HuH-7 (cell line): ENCODE measurements at regions not wholly inside any gene's neighbourhood (a gene's known extent, or its start where the extent isn't known, plus 50 kb on each side); places are given as distances from the start of the nearest gene placed in this dataset.

Experiments used
- DNase-seq: peaks from one replicate; pipeline ENCODE4 v3.0.0; 2011; ENCODE audit warnings: low spot score

DNA sequence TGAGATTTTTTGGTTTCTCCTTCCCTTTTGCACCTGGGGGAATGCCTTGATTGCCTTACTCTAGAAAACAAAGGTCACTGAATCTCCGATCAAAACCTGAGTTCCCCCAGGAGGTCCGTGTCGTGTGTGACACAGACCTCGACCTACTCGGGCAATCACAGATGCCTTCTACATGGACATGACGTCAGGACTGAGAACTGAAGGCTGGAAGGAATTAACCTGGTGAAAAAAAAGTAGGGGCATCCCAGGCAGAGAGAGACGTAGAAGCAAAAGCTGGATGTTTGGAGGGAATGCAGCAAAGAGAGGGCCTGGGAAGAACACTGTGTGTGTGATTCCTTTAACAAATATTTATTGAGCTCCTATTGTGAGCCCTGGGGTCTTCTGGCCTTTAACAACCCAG lies 178.0 kb downstream of the PRDM2 start:
- no peak for DNase-seq

DNA sequence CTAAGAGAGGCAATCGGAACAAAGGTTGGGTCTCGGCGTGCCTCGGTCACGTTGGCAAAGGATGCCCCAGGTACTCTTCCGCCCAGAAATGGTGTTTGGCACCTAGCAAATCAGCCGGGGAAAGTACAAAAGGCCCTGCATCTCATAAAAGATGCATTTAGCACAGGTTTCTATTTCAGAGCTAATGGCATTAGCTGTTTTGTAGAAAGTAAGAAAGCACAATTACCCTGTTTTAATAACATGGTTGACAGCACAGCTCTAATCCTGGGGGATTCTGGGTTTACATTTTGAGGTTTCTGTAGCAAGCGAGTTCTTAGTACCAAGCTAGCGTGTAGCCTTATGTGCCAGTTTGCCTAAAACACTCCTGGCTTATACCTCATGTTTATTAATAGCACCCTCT lies 178.5 kb downstream of the PRDM2 start:
- no peak for DNase-seq

DNA sequence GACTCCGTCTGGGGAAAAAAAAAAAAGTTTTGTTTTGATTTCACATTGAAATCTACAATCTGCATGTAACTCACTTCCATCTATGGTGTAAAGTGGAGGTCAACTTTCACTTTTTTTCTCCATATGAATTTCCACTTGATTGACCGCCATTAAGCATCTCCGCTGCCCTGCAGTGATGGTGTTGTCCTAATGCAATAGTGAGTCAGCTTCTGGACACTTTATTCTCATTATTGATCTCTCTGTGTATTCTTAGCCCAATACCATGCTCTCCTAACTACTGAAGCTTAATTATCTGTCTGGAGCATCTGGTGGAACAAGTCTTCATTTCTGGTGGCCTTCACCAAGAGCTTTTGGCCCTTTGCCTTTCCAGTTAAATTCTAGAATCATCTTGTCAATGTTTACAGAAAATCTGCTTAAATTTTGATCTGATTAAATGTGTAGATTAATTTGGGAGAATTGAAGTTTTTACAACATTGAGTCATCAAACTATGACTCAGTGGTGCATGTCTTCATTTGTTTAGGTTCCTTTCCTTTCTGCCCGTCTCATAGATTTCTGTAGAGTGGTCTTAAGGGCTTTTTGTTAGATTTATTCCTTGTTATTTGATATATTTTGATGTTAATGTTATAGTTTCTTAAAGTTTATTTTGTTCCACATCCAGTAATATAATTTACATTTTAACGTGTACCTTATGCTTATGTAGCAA lies 181.5 kb downstream of the PRDM2 start:
- no peak for DNase-seq

DNA sequence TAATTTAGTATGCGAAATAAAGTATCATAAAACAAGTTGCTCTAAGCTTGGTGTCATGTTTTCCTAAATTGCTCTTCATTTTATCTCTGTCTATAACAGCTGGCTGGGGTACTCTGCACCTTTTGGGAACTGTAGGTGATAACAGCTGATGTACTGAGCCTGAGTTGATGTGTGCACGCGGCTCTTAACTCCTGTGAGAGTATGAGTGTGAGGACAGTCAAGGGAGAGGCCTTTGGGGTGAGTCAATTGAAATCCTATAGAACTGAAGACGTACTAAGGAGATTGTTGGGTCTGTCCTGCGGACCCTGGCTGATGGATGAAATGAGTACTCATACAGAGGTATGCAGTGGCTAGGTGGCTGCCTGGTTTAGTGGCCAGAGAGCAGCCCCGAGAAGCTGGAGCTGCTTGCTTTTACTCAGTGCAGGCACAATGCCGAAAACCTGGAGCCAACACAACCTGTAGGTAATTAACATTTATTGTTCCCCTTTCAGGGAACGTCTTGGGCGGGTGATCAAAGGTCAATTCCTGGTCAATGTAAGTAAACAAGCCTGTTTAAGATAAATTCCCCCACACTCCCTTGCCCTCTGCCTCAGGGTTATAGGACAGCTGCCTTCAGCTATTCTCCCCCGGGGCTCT lies 188.5 kb downstream of the PRDM2 start:
- no peak for DNase-seq

DNA sequence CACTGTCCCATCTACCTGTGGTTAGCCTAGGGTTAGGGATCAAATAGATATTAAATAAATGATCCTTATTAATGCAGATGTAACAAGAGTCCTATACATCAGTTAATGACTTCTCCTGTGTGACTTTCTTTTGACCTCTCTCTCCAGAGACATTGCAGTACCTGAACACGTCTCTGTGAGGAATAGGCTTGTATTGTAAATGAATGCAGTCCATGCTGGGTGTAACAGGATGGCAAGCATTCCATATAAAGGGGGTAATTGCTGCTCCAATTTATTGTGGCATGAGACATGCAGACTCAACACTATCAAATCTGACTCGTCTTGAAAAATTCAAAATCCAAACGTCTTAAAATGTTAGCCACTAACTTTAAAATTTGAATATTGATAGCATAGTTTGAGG lies 189.5 kb downstream of the PRDM2 start:
- DNase-seq = no peak

DNA sequence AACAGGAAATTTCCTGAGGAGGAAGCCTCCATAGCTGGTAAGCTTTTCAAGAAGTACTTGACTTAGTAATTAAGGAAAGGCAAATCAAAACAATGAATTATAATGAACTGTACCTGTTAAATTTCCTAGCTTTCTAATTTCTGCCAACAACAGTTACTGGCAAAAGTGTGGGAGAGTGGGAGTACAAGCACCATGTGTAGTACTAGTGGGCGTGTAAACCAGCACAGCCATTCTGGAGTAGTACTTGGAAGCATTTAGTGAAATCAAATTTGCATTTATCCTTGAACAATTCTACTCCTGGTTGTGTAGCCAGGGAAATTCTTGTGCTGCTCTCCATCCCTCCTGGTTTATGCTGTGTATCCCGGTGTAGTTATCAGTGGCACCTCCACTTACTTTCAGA lies 190.8 kb downstream of the PRDM2 start:
- DNase-seq = no peak

DNA sequence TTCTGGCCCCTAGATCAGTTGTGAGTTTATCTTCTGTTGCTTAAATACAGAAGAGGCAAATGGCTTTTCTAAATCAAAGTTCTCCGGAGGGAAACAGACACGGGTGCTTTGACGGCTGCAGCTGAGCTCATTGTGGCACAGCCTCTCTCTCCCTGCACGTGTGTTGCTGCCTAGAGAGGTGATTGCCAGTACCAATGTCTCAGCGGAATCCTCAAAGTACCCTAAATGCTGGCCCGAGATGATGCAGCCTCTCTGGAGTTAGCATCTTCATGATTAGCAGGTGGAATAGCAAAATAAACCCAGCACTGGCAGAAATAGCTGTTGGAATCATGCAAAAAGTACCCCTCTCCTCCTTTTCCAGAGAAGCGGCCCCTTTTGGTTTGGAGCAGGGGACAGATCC lies 192.2 kb downstream of the PRDM2 start:
- DNase-seq = no peak

DNA sequence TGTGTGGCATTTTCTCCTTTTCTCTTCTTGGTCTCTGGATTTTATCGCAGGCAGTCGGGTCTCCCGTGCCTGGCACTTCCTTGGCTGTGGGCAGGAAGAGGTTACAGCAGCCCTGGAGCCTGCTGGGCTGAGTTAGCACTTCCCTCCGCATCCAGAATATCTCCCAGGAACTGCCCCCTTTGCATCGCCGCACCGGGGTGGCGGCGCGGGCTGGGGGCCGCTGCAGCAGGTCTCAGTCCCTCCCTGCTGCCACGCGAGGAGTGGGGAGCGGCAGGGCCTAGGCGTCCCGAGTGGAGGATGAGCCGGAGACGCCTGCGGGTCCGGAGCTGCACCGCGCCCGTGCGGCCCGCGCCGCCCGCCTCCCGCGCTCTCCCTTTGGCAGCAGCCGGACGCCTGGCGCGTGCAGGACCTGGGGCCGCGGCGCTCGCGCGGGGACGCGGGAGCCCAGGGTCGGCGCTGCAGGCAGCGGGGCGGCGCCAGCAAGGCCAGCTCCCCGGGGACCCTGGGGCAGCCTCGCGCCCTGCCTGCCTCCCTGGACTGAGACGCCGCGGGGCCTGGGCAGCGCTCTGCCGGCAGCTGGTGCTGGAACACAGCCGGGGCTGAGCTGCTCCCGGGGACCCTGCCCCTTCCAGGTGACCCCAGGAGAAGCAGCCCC lies 192.8 kb downstream of the PRDM2 start:
- no peak for DNase-seq

DNA sequence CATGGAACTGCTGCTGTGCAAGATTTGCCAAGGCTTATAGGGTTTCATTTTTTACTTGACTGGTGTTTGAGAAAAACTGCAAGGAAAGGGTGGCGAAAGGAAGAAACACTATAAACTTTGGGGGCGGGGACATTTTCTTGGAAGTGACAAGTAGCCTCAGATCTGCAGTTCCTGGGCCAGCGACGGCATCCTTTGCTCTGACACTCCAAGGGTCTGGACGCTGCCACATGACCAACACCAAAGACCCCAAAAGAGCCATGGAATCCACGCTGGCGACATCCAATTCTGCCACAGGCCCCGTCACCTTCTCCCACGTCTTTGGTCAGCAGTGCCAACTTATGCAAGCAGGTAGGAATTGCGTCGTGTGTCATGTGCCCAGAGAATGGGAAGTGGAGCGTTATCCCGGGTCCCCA lies 193.4 kb downstream of the PRDM2 start:
- no peak for DNase-seq

DNA sequence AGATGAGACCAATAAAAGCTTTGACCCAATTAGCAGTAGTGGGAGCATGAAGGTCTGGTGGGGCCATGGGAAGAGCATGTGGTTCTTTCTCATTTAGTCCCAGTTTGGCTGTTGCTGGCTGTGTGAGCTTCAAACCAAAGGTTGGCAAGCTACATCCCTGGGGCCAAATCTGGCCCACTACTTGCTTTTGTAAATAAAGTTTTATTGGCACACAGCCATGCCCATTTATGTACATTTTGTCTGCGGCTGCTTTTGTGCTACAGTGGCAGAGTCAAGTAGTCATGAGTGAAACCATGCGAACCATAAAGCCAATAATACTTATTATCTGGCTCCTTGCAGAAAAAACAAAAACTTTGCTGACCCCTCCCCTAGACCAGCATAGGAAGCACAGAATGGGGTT lies 196.9 kb downstream of the PRDM2 start:
- DNase-seq = no peak

DNA sequence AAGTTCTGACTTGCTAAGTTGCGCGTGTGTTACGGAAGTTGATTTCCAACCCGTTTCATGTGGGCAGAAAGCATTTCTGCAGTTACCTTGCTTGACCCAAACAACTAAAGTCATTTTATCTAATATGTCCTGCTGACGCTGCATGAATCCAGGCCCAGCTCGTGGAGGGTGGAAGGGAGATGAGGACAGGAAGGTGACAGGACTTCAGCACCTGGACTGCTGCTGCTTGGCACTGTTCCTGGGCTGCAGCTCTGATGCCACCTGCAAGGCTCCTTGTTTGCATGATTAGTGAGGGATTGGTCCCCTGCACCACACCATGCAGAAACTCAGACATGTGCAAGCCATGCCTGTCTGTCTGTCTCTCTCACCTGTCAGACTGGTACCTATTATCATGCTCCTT lies 198.4 kb downstream of the PRDM2 start:
- DNase-seq = no peak

DNA sequence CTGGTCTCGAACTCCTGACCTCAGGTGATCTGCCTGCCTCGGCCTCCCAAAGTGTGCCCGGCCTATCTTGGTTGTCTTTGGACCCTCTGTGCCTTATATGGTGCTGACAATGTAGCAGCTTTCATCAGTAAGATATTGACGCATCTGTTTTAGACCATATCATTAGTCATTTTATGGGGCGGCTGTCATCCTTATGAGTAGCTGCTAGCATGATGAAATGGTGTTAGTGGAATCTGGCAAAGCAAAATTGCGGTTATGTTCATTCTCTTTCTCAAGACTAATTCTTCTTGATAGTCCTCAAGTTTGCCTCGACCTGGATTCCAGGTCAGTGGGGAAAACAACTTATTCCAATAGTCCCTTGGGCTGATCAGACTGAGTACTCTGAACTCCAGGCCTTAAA lies 199.9 kb downstream of the PRDM2 start:
- no peak for DNase-seq

DNA sequence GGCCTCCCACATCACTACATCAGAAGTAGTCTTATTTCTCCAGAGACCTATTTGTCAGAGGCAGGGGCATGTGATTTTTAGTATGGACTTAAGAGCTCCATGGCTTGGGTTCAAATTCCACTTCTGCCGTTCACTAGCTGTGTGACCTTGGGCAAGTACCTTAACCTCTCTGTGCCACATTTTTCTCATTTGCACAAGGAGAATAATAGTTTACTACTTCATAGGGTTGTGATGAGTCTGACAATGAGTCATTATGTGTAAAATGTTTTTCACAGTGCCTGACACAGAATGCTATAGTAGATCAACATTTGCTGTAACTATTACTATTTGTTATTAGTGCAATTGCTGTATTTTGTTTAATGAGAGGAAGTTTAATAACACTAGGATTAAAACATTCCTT lies 200.6 kb downstream of the PRDM2 start:
- DNase-seq = no peak

DNA sequence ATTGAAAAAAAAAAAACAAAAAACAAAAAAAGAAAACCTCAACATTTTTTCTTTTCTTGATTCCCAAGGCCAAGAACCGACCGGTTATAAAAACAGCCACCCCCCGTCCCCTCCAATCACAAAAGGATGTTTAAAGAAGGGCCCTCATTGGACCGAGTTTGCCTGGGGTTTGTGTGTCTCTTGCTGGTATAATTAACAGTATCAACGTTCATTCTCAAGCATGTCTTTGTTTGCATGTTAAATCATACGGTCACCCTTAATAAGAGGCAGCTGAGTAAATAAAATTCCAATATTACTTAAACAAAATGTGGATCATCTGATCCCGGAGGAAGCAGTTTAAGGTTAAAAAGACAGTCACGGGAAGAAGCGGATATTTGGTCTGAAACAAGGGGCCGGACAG lies 201.1 kb downstream of the PRDM2 start:
- DNase-seq = no peak

DNA sequence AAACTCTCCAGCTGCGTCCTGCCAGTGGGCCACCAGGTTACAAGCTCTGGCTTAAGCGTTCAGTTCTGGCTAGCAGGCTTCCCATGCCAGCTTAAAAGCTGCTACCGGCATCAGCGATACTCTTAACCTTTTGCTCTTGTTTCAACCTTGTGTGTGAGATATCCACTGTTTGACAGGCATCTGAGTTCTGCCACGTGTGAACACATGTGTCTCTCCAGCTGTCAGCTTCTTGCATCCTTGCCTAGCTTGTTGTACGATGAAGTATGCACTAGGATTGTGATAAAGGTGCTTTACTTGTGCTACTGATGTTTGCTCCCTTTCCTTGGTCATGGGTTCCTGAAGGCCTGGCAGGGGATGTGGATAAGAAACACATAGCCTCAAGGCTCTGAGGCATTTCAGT lies 201.6 kb downstream of the PRDM2 start:
- no peak for DNase-seq

DNA sequence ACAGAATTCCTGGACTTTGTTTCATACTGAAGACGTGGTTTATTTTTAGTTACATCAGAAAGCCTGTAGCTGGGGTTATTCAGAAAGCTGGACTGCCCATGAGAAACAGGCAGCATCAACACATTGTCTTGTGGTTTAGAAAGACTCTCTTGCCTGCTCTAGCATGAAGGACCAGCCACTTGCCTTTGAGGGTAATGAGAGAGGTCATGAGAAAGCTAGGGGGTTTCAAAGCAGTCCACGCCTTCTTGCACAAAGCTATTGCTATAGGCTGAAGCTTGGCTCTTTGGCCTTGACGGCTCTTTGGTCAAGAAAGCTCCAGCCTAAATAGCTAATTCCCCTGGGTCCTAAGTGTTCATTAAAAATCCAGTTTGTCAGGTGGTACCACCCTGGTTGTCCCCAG lies 208.1 kb downstream of the PRDM2 start:
- DNase-seq = no peak

DNA sequence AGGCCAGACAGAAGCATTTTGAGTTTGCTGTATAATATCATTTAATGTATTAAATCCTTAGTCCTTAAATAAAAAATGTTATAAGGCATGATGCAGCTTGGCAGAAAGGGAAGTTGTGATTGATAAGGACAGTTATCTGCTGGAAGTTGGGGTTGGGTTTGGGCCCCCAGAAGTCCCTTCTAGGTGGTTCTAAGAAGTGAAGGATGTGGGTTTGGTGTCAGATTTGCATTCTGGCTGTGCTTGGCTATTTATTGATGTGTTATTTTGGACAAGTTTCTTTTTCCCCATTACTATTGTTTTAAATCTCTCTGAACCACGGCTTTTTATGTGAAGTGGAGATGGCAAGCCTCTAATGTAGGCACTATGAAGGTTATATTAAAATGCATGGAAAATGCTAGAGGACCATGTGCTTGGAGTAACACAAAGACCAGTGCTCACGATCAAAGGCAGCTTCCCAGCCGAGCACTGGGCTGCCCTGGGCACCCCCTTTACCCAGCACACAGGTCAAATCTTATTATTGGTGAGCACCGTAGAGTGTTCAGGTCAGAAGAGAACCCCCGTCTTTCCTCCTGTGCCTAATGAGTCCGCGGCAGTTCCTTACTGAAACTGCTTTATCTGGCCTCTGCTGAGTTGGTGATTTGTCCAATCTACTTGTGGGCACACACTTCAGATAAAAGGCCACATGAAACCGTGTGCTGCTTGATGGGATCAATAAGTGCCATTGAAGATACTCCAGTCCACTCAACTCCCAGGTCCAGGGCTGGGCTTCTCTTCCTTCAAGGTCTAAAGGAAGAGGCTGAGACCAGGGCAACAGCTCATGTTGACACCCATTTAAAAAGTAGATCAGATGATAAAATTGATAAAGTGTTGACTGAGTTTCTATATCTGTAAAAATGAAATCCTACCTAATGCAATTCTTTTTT lies 212.0 kb downstream of the PRDM2 start:
- DNase-seq = no peak

DNA sequence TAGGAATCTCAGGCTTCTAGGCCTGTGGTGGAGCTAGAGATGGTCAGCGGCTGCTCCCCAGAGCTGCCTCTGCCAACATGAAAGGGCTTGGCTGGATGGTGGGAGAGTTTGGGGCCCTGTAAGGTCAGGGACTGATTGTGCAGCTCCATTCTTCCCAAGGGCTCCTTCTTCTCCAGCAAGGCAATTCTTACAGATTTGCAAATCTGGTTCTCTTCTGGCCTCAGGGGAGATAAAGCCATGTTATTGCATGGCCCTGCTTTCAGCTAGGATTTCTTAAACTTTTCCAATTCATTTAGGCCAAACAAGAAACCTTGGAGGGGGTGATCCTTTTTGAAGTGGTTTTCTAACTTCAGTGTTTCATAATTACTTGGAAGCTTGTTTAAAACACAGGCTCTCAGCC lies 213.4 kb downstream of the PRDM2 start:
- no peak for DNase-seq

DNA sequence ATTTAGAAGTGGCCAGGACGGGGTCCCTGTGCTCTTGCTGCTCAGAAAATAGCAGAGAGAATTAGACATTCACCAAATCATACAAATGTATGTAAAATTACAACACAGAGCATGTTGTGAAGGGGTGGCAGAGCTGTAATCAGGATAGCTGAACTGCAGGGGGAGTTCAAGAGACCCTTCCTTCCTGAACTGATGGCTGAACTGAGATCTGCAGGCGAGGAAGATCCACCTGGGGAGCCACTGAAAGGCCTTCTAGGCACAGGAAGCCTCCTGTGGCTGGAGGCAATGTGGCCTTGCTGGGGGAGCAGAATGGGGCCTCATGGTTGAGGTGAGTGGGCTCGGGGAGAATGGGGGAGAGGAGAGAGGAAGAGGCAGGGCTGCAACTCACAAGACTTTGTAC lies 216.5 kb downstream of the PRDM2 start:
- DNase-seq = no peak

DNA sequence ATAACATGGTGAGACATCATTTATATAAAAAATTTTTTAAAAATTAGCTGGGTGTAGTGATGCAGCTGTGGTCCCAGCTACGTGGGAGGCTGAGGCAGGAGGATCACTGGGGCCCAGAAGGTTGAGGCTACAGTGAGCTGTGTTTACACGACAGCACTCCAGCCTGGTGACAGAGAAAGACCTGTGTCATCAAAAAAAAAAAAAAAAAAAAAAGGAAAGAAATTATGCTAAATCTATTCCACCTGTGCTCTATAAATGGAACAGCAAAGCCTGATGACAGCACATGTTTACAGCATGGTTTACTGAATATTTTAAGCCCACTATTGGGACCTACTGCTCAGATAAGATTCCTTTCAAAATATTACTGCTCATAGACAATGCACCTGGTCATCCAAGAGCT lies 217.6 kb downstream of the PRDM2 start:
- DNase-seq = no peak

DNA sequence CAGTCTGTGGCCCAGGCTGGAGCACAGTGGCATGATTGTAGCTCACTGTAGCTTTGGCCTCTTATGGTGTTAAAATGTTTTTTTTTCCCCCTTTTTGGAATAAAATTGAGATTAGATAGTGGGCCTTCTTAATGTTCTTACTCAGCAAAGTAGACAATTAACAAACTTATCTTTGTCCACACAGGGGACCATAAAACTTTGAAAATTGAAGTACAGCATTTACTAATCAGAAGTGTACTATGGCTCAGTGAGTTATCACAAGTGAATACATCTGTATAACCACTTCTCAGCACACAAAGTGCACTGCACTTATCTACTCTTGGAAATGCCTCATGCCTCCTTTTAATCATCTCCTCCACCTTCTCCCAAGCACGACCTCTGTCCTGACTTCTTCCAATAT lies 218.9 kb downstream of the PRDM2 start:
- DNase-seq = no peak

DNA sequence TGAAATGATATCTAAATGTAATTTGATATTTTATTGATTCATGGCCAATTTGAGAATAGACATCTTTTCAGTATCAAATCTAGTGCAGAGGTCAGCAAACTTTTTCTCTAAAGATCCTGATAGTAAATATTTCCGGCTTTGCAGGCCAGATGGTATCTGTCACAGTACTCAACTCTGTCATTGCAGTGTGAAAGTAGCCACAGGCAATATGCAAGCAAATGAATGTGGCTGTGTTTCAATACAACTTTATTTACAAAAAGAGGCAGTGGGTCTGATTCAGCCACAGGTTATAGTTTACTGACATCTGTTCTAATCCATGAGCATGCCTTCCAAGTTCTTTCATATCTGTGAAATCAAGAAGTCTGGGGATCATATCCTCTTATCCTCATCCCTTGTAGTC lies 221.2 kb downstream of the PRDM2 start:
- DNase-seq = no peak
